DND-41 (cell line): ENCODE measurements at regions not wholly inside any gene's neighbourhood (a gene's known extent, or its start where the extent isn't known, plus 50 kb on each side); places are given as distances from the start of the nearest gene placed in this dataset.

Source experiments
- CTCF ChIP-seq: IDR thresholded peaks from 2 replicates; pipeline ENCODE4 v1.5.1; 2012; ENCODE audit warnings: borderline replicate concordance, low read length, moderate library complexity, mild to moderate bottlenecking; ENCODE audit not compliant: poor library complexity, severe bottlenecking; ENCODE audit errors: extremely low read depth
- EZH2 ChIP-seq: IDR thresholded peaks from 3 replicates; pipeline ENCODE4 v1.6.1; 2012; ENCODE audit warnings: borderline replicate concordance, low read depth, mild to moderate bottlenecking, moderate library complexity, low read length, inconsistent platforms; ENCODE audit not compliant: severe bottlenecking

GRCh38 chr20:24151621-24152294 lies 163.2 kb upstream of the GGTLC1 start:
- no peak for TF ChIP-seq EZH2
- TF ChIP-seq CTCF, result no peak
